ENCODE measurements at regions not wholly inside any gene's neighbourhood (a gene's known extent, or its start where the extent isn't known, plus 50 kb on each side); places are given as distances from the start of the nearest gene placed in this dataset.

GRCh38 chr9:82797534-82797933 lies 265.4 kb downstream of the RASEF start:
- Histone ChIP-seq H3K9me2 (replicated peaks; ENCODE audit: low read depth, low read length) (no peaks in the 10 kb centered on the region), H3K9me3 (ENCODE audit: insufficient read depth, low read depth, low read length) (no peaks in the 10 kb centered on the region; the same call in 1 of the 2 replicates), H3K79me2 (ENCODE audit: insufficient read depth, low read length) (no peaks in the 10 kb centered on the region), H4K20me1 (ENCODE audit: insufficient read depth, low read length, poor library complexity, severe bottlenecking) (no peaks in the 10 kb centered on the region), H3F3A (ENCODE audit: low read depth) (no peaks in the 10 kb centered on the region), H3K4me1 (ENCODE audit: insufficient read depth, low read length, poor library complexity, severe bottlenecking) (peaks cover 23% of the 10 kb centered on the region), H3K9ac (ENCODE audit: low read depth, low read length, poor library complexity, severe bottlenecking) (no peak overlapping the region), H3K27me3 (ENCODE audit: insufficient read depth, low read length, poor library complexity, severe bottlenecking) (no peaks in the 10 kb centered on the region), H3K36me3 (ENCODE audit: insufficient read depth, low read length) (no peaks in the 10 kb centered on the region), H3K4me2 (ENCODE audit: low read depth, low read length, poor library complexity, severe bottlenecking) (no peak overlapping the region), H2AFZ (ENCODE audit: low read length) (no peak overlapping the region), H3K4me3 (ENCODE audit: low read length, poor library complexity, severe bottlenecking) (no peak overlapping the region)
- TF ChIP-seq EZH2phosphoT487 (IDR thresholded peaks at IDR 0.05; ENCODE audit: borderline replicate concordance) (no peak), CTCF (conservative IDR thresholded peaks at IDR 0.05; ENCODE audit: low read length) (no peak)

- H3K4me2 ChIP-seq (ENCODE audit: low read depth, low read length, poor library complexity, severe bottlenecking): no peak overlapping the region
- TF ChIP-seq EZH2phosphoT487 (IDR thresholded peaks at IDR 0.05; ENCODE audit: borderline replicate concordance) (no peak), CTCF (conservative IDR thresholded peaks at IDR 0.05; ENCODE audit: low read length) (peak; percentile 39; the same call in 1 of the 2 replicates)
- H3K9ac ChIP-seq (ENCODE audit: low read depth, low read length, poor library complexity, severe bottlenecking): no peak overlapping the region
- no peaks in the 10 kb centered on the region for H3F3A ChIP-seq (ENCODE audit: low read depth)
- H3K79me2 ChIP-seq (ENCODE audit: insufficient read depth, low read length): no peaks in the 10 kb centered on the region
- H3K4me1 ChIP-seq (ENCODE audit: insufficient read depth, low read length, poor library complexity, severe bottlenecking): peaks cover 17% of the 10 kb centered on the region
- no peaks in the 10 kb centered on the region for H3K27me3 ChIP-seq (ENCODE audit: insufficient read depth, low read length, poor library complexity, severe bottlenecking)
- no peaks in the 10 kb centered on the region for H3K9me2 ChIP-seq (replicated peaks; ENCODE audit: low read depth, low read length)
- H3K9me3 ChIP-seq (ENCODE audit: insufficient read depth, low read depth, low read length): no peaks in the 10 kb centered on the region; the same call in 1 of the 2 replicates
- no peak overlapping the region for H2AFZ ChIP-seq (ENCODE audit: low read length)
- H3K4me3 ChIP-seq (ENCODE audit: low read length, poor library complexity, severe bottlenecking): no peak overlapping the region
- no peaks in the 10 kb centered on the region for H3K36me3 ChIP-seq (ENCODE audit: insufficient read depth, low read length)
- H4K20me1 ChIP-seq (ENCODE audit: insufficient read depth, low read length, poor library complexity, severe bottlenecking): no peaks in the 10 kb centered on the region
Observed at GRCh38 chr9:82799286-82799685, 263.7 kb downstream of the RASEF start.

- Histone ChIP-seq H3K9ac (ENCODE audit: low read depth, low read length, poor library complexity, severe bottlenecking) (no peak overlapping the region), H3K4me2 (ENCODE audit: low read depth, low read length, poor library complexity, severe bottlenecking) (peak overlapping the region; percentile 56), H3F3A (ENCODE audit: low read depth) (no peaks in the 10 kb centered on the region), H3K79me2 (ENCODE audit: insufficient read depth, low read length) (no peaks in the 10 kb centered on the region), H3K4me3 (ENCODE audit: low read length, poor library complexity, severe bottlenecking) (peak overlapping the region; percentile 8), H3K9me3 (ENCODE audit: insufficient read depth, low read depth, low read length) (no peaks in the 10 kb centered on the region; the same call in 1 of the 2 replicates), H3K36me3 (ENCODE audit: insufficient read depth, low read length) (no peaks in the 10 kb centered on the region), H3K9me2 (replicated peaks; ENCODE audit: low read depth, low read length) (no peaks in the 10 kb centered on the region), H3K27me3 (ENCODE audit: insufficient read depth, low read length, poor library complexity, severe bottlenecking) (no peaks in the 10 kb centered on the region), H2AFZ (ENCODE audit: low read length) (no peak overlapping the region), H3K4me1 (ENCODE audit: insufficient read depth, low read length, poor library complexity, severe bottlenecking) (peaks cover 30% of the 10 kb centered on the region), H4K20me1 (ENCODE audit: insufficient read depth, low read length, poor library complexity, severe bottlenecking) (no peaks in the 10 kb centered on the region)
- no peak for TF ChIP-seq EZH2phosphoT487 (IDR thresholded peaks at IDR 0.05; ENCODE audit: borderline replicate concordance)
- peak; percentile 78 for TF ChIP-seq CTCF (conservative IDR thresholded peaks at IDR 0.05; ENCODE audit: low read length)
Observed at GRCh38 chr9:82805027-82805426, 257.9 kb downstream of the RASEF start.

Data from Loucy (cell line).